MM.1S (cell line): ENCODE measurements at regions not wholly inside any gene's neighbourhood (a gene's known extent, or its start where the extent isn't known, plus 50 kb on each side); places are given as distances from the start of the nearest gene placed in this dataset.

Source experiments
- CTCF ChIP-seq: fragments of 300-600 bp; sonication (generic); IDR thresholded peaks from 2 replicates; pipeline ENCODE4 v1.5.1; 2016; ENCODE audit warnings: antibody characterized with exemption, low read length, mixed read lengths
- EZH2 ChIP-seq: fragments of 300-600 bp; sonication (generic); optimal IDR thresholded peaks from 2 replicates; pipeline ENCODE3; 2017; ENCODE audit warnings: low read depth, mild to moderate bottlenecking, antibody characterized with exemption, low read length, mixed read lengths
- EZH2phosphoT487 ChIP-seq: fragments of 300-600 bp; sonication (generic); IDR thresholded peaks from 2 replicates; pipeline ENCODE4 v1.6.1; 2018; ENCODE audit warnings: antibody characterized with exemption, low read length

- TF ChIP-seq CTCF = no peak
- no peak for TF ChIP-seq EZH2phosphoT487
- TF ChIP-seq EZH2 = no peak
Observed at GRCh38 chr14:42792166-42792565, 1185.5 kb downstream of the LRFN5 start.
